Vagina (tissue), 2 donors: ENCODE measurements at regions not wholly inside any gene's neighbourhood (a gene's known extent, or its start where the extent isn't known, plus 50 kb on each side); places are given as distances from the start of the nearest gene placed in this dataset.
"Not testable (repeated sequence)": the region's sequence is repeated elsewhere in the genome, so short reads cannot be mapped to it uniquely, and the experiment has no call there.

Experiments
- CTCF ChIP-seq, 3 experiments: fragments of 450-650 bp in 2 of 3; fragments of 200-600 bp in 1 of 3; sonication (generic) in 1 of 3; IDR thresholded peaks; one replicate each; pipeline ENCODE4 v1.5.1; 2017 to 2019; ENCODE audit warnings: antibody characterized with exemption in 3 of 3, mild to moderate bottlenecking in 2 of 3, moderate library complexity in 2 of 3
- POLR2A ChIP-seq, 2 donors: fragments of 450-650 bp; IDR thresholded peaks; one replicate each; pipeline ENCODE4 v1.6.1; 2017; ENCODE audit warnings: antibody characterized with exemption in 2 of 2, mild to moderate bottlenecking in 2 of 2, moderate library complexity in 2 of 2
- POLR2AphosphoS5 ChIP-seq, 2 donors: sonication (generic); formaldehyde crosslinking; IDR thresholded peaks; one replicate each; pipeline ENCODE4 v1.9.0; 2017; ENCODE audit warnings: antibody characterized with exemption in 2 of 2, mild to moderate bottlenecking in 2 of 2, low read depth in 1 of 2; ENCODE audit not compliant: insufficient read depth in 1 of 2

GRCh38 chr7:153412114-153412823 is 639.9 kb upstream of the DPP6 start:
- not testable (repeated sequence) for TF ChIP-seq POLR2A (IDR thresholded peaks at IDR 0.05); CTCF (IDR thresholded peaks at IDR 0.05); POLR2AphosphoS5 (IDR thresholded peaks at IDR 0.05; ENCODE audit: insufficient read depth in 1 of 2, low read depth in 1 of 2)
